ENCODE measurements at regions not wholly inside any gene's neighbourhood (a gene's known extent, or its start where the extent isn't known, plus 50 kb on each side); places are given as distances from the start of the nearest gene placed in this dataset.

- Mint-ChIP-seq H3K4me3 (ENCODE audit: low read depth, unreplicated experiment) (no peak overlapping the region), H3K9me3 (ENCODE audit: low read depth, unreplicated experiment) (peaks cover 8% of the 10 kb centered on the region), H3K4me1 (ENCODE audit: low read depth, unreplicated experiment) (no peaks in the 10 kb centered on the region), H3K36me3 (ENCODE audit: insufficient read depth, unreplicated experiment) (no peaks in the 10 kb centered on the region), H3K27ac (ENCODE audit: unreplicated experiment) (no peak overlapping the region), H3K27me3 (ENCODE audit: unreplicated experiment) (no peaks in the 10 kb centered on the region)
- CTCF ChIA-PET = no interaction called here
- intact Hi-C loops (cut with micrococcal nuclease; ENCODE audit: unreplicated experiment) = no loop called here
- DNase-seq = no peak
- no TSS peak for BruUV-seq (replicated peaks)
- no peak for TF ChIP-seq CTCF (IDR thresholded peaks at IDR 0.05; ENCODE audit: unreplicated experiment)
Measured at GRCh38 chr3:6182476-6182875, 678.4 kb upstream of the GRM7 start.

GRCh38 chr3:6182909-6183308 is 678.0 kb upstream of the GRM7 start:
- TF ChIP-seq CTCF (IDR thresholded peaks at IDR 0.05; ENCODE audit: unreplicated experiment) = no peak
- Mint-ChIP-seq H3K36me3 (ENCODE audit: insufficient read depth, unreplicated experiment) (no peaks in the 10 kb centered on the region), H3K27ac (ENCODE audit: unreplicated experiment) (no peak overlapping the region), H3K4me1 (ENCODE audit: low read depth, unreplicated experiment) (no peaks in the 10 kb centered on the region), H3K27me3 (ENCODE audit: unreplicated experiment) (no peaks in the 10 kb centered on the region), H3K9me3 (ENCODE audit: low read depth, unreplicated experiment) (peaks cover 12% of the 10 kb centered on the region), H3K4me3 (ENCODE audit: low read depth, unreplicated experiment) (no peak overlapping the region)
- intact Hi-C loops (cut with micrococcal nuclease; ENCODE audit: unreplicated experiment) = no loop called here
- no TSS peak for BruUV-seq (replicated peaks)
- CTCF ChIA-PET = no interaction called here
- no peak for DNase-seq

- Mint-ChIP-seq H3K4me3 (ENCODE audit: low read depth, unreplicated experiment) (no peak overlapping the region), H3K4me1 (ENCODE audit: low read depth, unreplicated experiment) (no peaks in the 10 kb centered on the region), H3K9me3 (ENCODE audit: low read depth, unreplicated experiment) (peaks cover 12% of the 10 kb centered on the region), H3K27me3 (ENCODE audit: unreplicated experiment) (no peaks in the 10 kb centered on the region), H3K27ac (ENCODE audit: unreplicated experiment) (no peak overlapping the region), H3K36me3 (ENCODE audit: insufficient read depth, unreplicated experiment) (no peaks in the 10 kb centered on the region)
- intact Hi-C loops (cut with micrococcal nuclease; ENCODE audit: unreplicated experiment) = no loop called here
- DNase-seq = no peak
- TF ChIP-seq CTCF (IDR thresholded peaks at IDR 0.05; ENCODE audit: unreplicated experiment) = no peak
- BruUV-seq (replicated peaks) = no TSS peak
- CTCF ChIA-PET = no interaction called here
Measured at GRCh38 chr3:6189384-6189783, 671.5 kb upstream of the GRM7 start.

GRCh38 chr3:6204891-6205290 is 656.0 kb upstream of the GRM7 start:
- no peak for DNase-seq
- H3K4me1 Mint-ChIP-seq (ENCODE audit: low read depth, unreplicated experiment) = no peaks in the 10 kb centered on the region
- H3K27me3 Mint-ChIP-seq (ENCODE audit: unreplicated experiment) = no peaks in the 10 kb centered on the region
- H3K9me3 Mint-ChIP-seq (ENCODE audit: low read depth, unreplicated experiment) = peaks cover 6% of the 10 kb centered on the region
- CTCF ChIA-PET = no interaction called here
- H3K4me3 Mint-ChIP-seq (ENCODE audit: low read depth, unreplicated experiment) = no peak overlapping the region
- TF ChIP-seq CTCF (IDR thresholded peaks at IDR 0.05; ENCODE audit: unreplicated experiment) = no peak
- H3K36me3 Mint-ChIP-seq (ENCODE audit: insufficient read depth, unreplicated experiment) = no peaks in the 10 kb centered on the region
- BruUV-seq (replicated peaks) = no TSS peak
- H3K27ac Mint-ChIP-seq (ENCODE audit: unreplicated experiment) = no peak overlapping the region
- intact Hi-C loops (cut with micrococcal nuclease; ENCODE audit: unreplicated experiment) = no loop called here

All from Calu3 (cell line).